ENCODE measurements at regions not wholly inside any gene's neighbourhood (a gene's known extent, or its start where the extent isn't known, plus 50 kb on each side); places are given as distances from the start of the nearest gene placed in this dataset.
"Not testable (repeated sequence)": the region's sequence is repeated elsewhere in the genome, so short reads cannot be mapped to it uniquely, and the experiment has no call there.

GRCh38 chr11:39807904-39808303, 1651.5 kb downstream of the LRRC4C start:
- DNase-seq = no peak

GRCh38 chr11:39806652-39807051, 1652.8 kb downstream of the LRRC4C start:
- no peak for DNase-seq

- DNase-seq = no peak
These were observed 1655.2 kb downstream of the LRRC4C start for GRCh38 chr11:39804271-39804670.

- no peak for DNase-seq
These were observed 1672.8 kb downstream of the LRRC4C start for GRCh38 chr11:39786682-39787081.

- no peak for DNase-seq
These were observed 1673.2 kb downstream of the LRRC4C start for GRCh38 chr11:39786281-39786680.

GRCh38 chr11:39784873-39785272, 1674.6 kb downstream of the LRRC4C start:
- no peak for DNase-seq

- no peak for DNase-seq
These were observed 1679.3 kb downstream of the LRRC4C start for GRCh38 chr11:39780131-39780530.

- DNase-seq = no peak
These were observed 1682.4 kb downstream of the LRRC4C start for GRCh38 chr11:39777035-39777434.

GRCh38 chr11:39772525-39773137, 1686.8 kb downstream of the LRRC4C start:
- DNase-seq = no peak

- no peak for DNase-seq
These were observed 1691.2 kb downstream of the LRRC4C start for GRCh38 chr11:39768214-39768613.

GRCh38 chr11:39745401-39745800, 1714.1 kb downstream of the LRRC4C start:
- no peak for DNase-seq

GRCh38 chr11:39741066-39741465, 1718.4 kb downstream of the LRRC4C start:
- no peak for DNase-seq

- not testable (repeated sequence) for DNase-seq
These were observed 1723.1 kb downstream of the LRRC4C start for GRCh38 chr11:39736351-39736750.

GRCh38 chr11:39732001-39732400, 1727.5 kb downstream of the LRRC4C start:
- DNase-seq = no peak

- DNase-seq = no peak
These were observed 1734.4 kb downstream of the LRRC4C start for GRCh38 chr11:39725081-39725480.

GRCh38 chr11:39724404-39724803, 1735.0 kb downstream of the LRRC4C start:
- DNase-seq = no peak

- DNase-seq = no peak
These were observed 1746.9 kb downstream of the LRRC4C start for GRCh38 chr11:39712581-39712980.

GRCh38 chr11:39690856-39691255, 1768.6 kb downstream of the LRRC4C start:
- no peak for DNase-seq

- DNase-seq = no peak
These were observed 1775.4 kb downstream of the LRRC4C start for GRCh38 chr11:39683951-39684554.

- DNase-seq = no peak
These were observed 1776.0 kb downstream of the LRRC4C start for GRCh38 chr11:39683288-39683950.

GRCh38 chr11:39681428-39681827, 1778.0 kb downstream of the LRRC4C start:
- DNase-seq = no peak

GRCh38 chr11:39678996-39679395, 1780.5 kb downstream of the LRRC4C start:
- DNase-seq = no peak

GRCh38 chr11:39675171-39675570, 1784.3 kb downstream of the LRRC4C start:
- no peak for DNase-seq

GRCh38 chr11:39674761-39675160, 1784.7 kb downstream of the LRRC4C start:
- no peak for DNase-seq
